PC-9 (cell line): ENCODE measurements at regions not wholly inside any gene's neighbourhood (a gene's known extent, or its start where the extent isn't known, plus 50 kb on each side); places are given as distances from the start of the nearest gene placed in this dataset.

Experiments used
- EZH2 ChIP-seq: fragments of 200-600 bp; sonication (generic); IDR thresholded peaks from 2 replicates; pipeline ENCODE4 v1.8.0; 2017; ENCODE audit warnings: antibody characterized with exemption, low read depth
- TF ChIP-seq, protein P1 (sequence below): fragments of 200-600 bp; sonication (generic); conservative IDR thresholded peaks from 2 replicates; pipeline ENCODE4 v1.6.1; 2017; ENCODE audit warnings: mixed run types, antibody characterized with exemption, mild to moderate bottlenecking, moderate library complexity

DNA sequence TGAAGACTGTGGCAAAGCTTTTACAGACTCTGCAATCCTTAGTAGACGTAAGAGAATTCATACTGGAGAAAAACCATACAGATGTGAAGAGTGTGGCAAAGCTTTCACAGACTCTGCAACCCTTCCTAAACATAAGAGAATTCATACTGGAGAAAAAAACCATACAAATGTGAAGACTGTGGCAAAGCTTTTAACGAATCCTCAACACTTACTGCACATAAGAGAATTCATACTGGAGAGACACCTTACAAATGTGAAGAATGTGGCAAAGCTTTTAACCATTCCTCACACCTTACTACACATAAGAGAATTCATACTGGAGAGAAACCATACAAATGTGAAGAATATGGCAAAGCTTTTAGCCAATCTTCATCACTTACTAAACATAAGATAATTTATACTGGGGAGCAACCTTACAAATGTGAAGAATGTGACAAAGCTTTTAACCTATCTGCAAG, 50.1 kb upstream of the ZNF98 start:
- TF ChIP-seq, protein P1, sequence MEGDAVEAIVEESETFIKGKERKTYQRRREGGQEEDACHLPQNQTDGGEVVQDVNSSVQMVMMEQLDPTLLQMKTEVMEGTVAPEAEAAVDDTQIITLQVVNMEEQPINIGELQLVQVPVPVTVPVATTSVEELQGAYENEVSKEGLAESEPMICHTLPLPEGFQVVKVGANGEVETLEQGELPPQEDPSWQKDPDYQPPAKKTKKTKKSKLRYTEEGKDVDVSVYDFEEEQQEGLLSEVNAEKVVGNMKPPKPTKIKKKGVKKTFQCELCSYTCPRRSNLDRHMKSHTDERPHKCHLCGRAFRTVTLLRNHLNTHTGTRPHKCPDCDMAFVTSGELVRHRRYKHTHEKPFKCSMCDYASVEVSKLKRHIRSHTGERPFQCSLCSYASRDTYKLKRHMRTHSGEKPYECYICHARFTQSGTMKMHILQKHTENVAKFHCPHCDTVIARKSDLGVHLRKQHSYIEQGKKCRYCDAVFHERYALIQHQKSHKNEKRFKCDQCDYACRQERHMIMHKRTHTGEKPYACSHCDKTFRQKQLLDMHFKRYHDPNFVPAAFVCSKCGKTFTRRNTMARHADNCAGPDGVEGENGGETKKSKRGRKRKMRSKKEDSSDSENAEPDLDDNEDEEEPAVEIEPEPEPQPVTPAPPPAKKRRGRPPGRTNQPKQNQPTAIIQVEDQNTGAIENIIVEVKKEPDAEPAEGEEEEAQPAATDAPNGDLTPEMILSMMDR: no peak
- no peak for TF ChIP-seq EZH2
